ENCODE measurements at regions not wholly inside any gene's neighbourhood (a gene's known extent, or its start where the extent isn't known, plus 50 kb on each side); places are given as distances from the start of the nearest gene placed in this dataset.

DNA sequence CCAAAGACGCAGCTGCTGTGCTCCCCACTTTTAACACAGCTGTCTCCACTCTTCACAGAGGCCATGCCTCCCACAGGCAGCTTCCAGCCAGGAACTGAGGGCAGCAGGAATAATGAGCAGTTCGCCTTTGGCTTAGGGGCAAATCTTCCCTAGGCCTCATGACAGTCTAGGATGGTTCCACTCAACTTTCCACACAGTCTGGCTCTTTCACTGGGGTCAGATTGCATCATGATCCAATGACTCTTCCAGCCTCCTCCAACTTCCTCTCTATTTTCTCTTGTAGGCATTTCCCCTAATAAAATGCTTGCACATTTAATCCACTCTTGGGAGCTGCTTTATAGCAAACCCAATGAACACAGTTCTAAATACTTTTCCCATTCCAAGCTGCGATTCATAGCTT is 271.6 kb upstream of the ATP2B1 start:
- DNase-seq, result no peak

DNA sequence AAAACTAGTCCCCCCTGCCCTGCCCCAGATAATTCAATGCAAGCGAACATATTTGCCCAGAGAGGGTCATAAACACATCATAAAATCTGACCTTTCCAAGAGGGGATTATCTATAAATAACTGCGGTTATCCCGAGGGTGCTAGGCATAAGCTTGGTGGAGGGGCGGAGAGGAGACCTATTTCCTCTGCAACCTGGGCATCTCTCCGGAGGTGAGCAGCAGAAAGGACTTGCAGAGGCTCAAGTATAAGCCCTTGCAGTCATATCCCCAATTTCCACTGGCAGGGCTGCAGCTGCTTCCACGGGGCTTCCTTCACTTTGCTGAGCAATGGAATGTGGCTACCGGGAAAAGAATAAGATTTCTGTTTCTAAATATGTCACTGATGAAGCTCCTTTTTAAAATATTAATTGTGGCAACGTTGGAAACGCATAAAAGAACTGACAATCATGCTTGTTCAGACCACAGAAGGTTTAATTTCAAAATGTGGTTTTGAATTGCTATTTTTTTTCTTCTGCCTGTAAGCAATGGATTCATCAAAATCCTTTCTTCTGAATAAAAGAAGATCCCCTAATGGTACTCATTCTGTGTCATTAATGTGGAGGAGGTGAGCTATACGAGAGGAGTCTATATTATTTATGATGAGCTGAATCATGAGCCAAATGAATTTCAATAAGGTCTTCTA is 268.9 kb upstream of the ATP2B1 start:
- no peak for DNase-seq

DNA sequence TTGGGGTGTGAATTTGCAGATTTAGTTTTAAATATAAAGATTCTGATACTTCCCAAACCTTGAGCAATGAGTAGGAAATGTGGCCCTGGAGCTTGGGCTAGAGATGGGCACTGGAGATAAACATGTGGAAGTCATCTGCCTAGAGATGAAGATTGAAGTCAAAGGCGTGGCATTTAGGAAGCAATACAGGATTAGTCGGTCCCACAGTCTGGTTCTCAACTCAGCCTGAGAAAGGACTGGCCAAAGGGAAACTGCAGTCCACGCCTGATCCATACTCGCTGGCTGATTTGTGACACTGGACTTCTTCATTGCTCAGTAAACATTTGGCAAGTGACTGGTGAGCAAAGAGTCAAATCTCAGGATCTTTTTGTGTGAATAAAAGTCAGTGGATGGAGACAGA is 268.2 kb upstream of the ATP2B1 start:
- no peak for DNase-seq

GRCh38 chr12:89975574-89975973 is 266.9 kb upstream of the ATP2B1 start:
- no peak for DNase-seq

- no peak for DNase-seq
Observed at GRCh38 chr12:89971880-89972279, 263.2 kb upstream of the ATP2B1 start.

DNA sequence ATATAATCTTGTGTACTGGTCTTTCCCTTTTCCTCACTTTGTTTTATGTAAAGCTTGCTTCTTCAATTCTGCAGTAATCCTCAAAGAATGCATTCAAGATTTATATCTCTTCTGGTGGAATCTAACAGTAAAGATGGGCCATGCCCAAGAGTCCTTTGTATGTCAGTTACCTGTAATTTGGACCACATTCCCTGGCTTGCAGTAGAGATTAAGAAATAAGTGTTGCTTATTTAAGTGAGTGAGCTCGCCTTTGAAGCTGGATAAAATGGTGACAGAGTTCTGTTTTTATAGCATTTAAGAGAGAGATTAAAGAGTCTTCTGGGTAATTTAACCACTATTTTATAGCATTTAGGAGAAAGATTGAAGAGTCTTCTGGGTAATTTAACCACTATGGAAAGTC is 262.1 kb upstream of the ATP2B1 start:
- no peak for DNase-seq

GRCh38 chr12:89969093-89969492 is 260.5 kb upstream of the ATP2B1 start:
- no peak for DNase-seq

GRCh38 chr12:89968151-89968700 is 259.6 kb upstream of the ATP2B1 start:
- no peak for DNase-seq

DNA sequence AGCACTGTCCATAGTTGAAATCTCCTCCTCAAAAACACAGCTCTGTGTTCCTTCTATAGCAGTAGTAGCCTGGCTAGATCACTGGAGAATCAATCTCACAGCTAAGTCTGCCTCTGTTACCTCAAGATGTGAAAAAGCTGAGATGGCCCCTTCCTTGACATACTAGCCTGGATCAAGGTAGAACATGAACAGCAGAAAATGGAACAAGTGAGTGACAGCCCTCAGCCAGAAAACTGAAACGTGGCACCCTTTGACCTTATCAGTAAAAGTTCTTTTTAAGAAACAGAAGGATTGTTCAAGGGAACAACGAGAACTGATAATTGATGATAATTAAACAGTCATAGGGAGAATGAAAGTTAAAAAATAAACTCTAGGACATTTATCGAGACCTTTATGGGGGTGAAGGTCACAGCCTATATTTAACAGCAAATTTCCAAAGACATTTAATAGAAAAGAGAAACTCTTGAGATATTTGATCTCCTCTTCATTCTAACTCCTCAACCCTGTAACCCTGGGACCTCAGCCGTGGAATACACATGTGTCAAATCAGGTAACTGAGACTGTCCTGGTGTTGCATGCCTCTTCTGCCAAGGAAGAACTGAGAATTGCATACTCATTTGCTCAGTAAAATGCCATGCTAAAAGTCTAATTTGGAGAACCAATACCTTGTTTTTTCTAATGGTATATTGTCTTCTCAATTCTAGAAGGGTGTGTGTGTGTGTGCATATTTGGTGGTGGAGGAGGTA is 258.0 kb upstream of the ATP2B1 start:
- DNase-seq, result no peak

DNA sequence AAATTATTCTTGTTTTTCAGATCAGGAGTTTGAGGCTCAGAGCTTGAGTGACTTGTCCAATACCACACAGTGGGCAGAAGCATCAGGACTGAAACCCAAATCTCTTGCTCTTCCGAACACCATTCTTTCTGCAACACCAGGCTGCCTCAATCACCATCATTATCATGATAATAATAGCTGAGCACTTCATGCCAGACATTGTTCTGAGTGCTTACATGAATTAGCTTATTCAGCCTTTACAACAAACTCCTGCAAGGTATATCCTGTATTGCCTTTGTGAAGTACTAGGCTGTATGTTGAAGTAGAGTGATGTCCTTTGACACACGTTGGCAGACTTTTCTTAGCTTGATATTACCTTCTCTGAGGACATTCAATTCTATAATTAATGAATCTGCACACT is 257.4 kb upstream of the ATP2B1 start:
- DNase-seq, result no peak

- no peak for DNase-seq
Observed at GRCh38 chr12:89962648-89963047, 254.0 kb upstream of the ATP2B1 start.

DNA sequence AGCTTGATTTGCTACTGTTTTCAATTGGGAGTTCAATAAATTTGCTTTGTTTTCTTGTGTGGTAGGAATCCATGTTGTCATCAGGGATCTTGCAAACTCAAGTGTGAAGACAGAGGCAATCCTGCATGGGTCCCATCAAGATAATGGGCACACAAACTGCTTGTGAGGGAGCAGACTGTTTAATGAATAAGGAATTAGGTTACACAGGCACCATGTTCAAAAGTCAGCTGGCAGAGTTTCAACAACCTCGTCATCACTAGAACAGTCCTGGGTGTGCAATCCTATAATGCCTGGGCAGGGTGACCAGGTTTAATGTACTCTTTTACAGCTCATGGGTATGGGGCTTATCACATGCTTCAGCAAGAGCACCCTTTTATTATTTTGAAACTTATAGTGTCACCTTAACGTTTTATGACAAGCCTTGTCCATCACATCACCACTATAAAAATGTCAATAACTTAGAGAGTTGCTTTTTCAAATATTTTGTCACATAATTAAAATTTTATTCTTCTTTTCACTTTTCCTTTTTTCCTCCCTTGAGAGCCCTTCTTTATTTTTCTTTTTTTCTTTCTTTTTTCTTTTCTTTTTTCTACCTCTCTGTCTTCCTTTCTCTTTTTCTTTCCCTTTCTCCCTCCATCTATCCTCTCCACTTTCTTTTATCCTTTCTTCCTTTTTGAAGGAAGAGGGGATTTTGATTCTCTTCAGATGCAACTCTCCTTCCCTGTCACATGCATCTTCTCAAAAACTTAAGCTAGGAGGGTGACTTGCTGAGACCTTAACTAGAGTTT is 252.2 kb upstream of the ATP2B1 start:
- no peak for DNase-seq

- DNase-seq, result no peak
Observed at GRCh38 chr12:89960011-89960507, 251.4 kb upstream of the ATP2B1 start.

GRCh38 chr12:89959179-89959578 is 250.5 kb upstream of the ATP2B1 start:
- DNase-seq, result no peak

DNA sequence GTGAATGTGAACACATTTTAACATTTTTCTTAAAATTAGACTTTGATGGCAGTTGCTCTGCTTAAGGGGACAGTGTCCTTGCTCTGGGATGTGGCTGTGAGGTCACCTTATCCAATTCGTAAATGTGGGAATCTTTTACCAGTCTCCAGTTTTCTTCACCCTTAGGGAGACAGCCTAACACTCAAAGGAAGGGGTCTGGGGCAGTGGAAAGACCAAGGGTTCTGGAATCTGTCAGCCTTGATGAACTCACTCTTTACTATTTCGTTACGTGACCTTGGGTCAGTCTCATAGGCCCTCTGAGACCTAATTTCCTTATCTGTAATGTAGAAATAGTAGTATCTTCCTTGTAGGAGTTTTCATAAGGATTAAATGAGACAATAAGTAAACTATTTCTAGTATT is 245.6 kb upstream of the ATP2B1 start:
- no peak for DNase-seq

GRCh38 chr12:89951694-89952060 is 243.0 kb upstream of the ATP2B1 start:
- no peak for DNase-seq

DNA sequence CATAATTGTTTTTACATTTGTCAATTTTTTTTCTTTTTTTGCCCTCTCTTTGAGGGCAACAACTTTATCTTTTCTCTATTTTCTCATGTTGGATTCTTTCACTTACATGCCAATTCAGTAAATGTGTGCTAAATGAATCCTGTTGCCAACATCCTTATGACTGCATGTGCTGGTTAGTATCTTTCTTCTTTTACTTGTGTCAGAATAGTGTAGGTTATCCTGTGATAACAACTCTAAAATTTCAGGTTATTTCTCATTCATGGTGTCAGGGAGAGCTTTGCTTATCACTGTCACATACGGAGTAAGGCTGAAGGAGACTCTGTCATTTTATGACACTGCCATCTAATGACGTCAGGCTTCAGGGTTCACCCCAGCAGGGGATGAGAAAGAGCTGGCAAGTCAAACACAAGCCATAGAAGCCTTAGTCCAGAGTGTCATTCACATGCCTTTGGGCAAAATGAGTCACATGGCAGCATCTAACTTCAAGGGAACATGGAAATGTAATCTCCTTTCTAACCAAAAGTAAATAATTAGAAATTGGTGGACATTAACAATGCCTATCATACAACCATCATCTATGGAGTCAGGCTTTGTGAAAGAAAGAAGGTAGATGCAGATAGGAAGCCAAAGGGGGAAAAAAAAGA is 242.5 kb upstream of the ATP2B1 start:
- no peak for DNase-seq

DNA sequence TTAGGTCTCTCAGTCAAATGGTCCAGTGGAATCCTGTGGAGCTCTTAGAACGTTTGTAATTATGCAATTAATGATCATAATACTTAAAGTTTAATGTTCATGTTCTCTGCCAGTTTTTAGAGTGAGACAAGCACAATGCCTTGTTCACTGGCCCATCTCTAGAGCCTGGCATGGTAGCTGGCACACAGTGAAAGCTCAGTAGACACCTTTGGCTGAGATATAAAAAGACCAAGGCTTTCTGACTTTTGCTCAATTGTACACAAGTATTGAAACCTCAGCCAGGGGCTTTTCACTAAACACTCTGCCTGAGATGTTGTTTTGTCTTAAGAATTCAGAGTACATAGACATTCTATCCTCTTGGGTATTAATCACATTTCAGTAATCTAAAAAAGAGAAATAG is 241.8 kb upstream of the ATP2B1 start:
- DNase-seq, result no peak

DNA sequence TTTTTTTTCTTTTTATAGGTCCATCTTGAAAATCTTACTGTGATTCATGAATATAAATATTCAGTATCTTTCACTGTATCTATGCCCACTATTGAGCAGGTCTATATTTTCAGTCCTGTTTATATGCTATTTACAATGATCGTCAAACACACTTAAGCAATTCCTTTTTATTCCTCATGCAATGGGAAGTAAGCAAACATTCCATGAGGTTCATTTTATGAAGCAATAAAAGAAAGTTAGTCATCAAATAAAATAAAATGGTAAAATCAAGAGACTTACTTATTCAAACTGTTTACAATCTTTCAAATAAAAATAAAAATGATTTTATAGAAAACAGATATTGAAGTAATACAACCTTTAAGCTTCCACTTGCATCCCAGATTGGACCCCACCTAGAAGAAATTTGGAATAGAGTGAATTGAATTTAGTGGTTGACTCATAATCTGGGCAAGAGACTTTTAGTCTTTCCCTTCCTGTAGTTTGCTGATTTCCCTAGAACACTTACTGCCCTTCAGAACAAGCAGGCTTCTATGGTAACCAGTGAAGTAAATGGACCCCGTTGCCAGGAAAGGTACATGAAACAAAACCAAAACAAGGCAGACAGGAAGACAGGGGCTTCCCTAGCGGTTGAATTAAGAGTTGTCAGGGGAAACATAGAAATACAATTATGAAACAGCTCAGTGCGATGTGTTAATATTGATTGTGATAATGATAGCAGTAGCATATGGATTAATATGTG is 241.0 kb upstream of the ATP2B1 start:
- DNase-seq, result no peak

GRCh38 chr12:89948271-89949175 is 239.9 kb upstream of the ATP2B1 start:
- no peak for DNase-seq
